Activated B cell treated with CpG ODN at 0.5 μM for 24 hours (primary cell): ENCODE measurements at regions not wholly inside any gene's neighbourhood (a gene's known extent, or its start where the extent isn't known, plus 50 kb on each side); places are given as distances from the start of the nearest gene placed in this dataset.

Experiments used
- ATAC-seq: fragments of 200-7000 bp; cut with Tn5 transposase; one replicate; pipeline ENCODE4 v1.10.0; 2021; ENCODE audit warnings: low read depth, mild to moderate bottlenecking, moderate library complexity
- CTCF ChIA-PET: fragments of 350-600 bp; sonication (Branson Sonifier 250); formaldehyde crosslinking; loops from one replicate; lab custom pipeline; 2021; ENCODE audit warnings: antibody characterized with exemption; lab: Charles Lee
- POLR2A ChIA-PET: fragments of 350-600 bp; sonication (Branson Sonifier 250); formaldehyde crosslinking; loops from one replicate; lab custom pipeline; 2021; ENCODE audit warnings: antibody characterized with exemption; lab: Charles Lee
- DNase-seq: peaks from one replicate; pipeline ENCODE4 v3.0.0; 2022
- H3K27ac Mint-ChIP-seq: one replicate; pipeline ENCODE4 v1.8.0; 2020; ENCODE audit warnings: mixed read lengths
- H3K27me3 Mint-ChIP-seq: one replicate; pipeline ENCODE4 v1.8.0; 2021; ENCODE audit warnings: mixed read lengths
- H3K36me3 Mint-ChIP-seq: one replicate; pipeline ENCODE4 v1.8.0; 2021; ENCODE audit warnings: low read depth, mixed read lengths
- H3K4me1 Mint-ChIP-seq: one replicate; pipeline ENCODE4 v1.8.0; 2021; ENCODE audit warnings: mixed read lengths
- H3K4me3 Mint-ChIP-seq: one replicate; pipeline ENCODE4 v1.8.0; 2020; ENCODE audit warnings: mild to moderate bottlenecking, mixed read lengths
- H3K9me3 Mint-ChIP-seq: one replicate; pipeline ENCODE4 v1.8.0; 2020; ENCODE audit warnings: mixed read lengths
- intact Hi-C: fragments of 100-400 bp; cut with micrococcal nuclease; formaldehyde crosslinking; loops from one replicate; pipeline ENCODE4 v1.15.1; 2024
- TF ChIP-seq, protein P1 (sequence below): fragments of 200-600 bp; IDR thresholded peaks from one replicate; pipeline ENCODE4 v1.8.0; 2022; ENCODE audit warnings: antibody characterized with exemption, mild to moderate bottlenecking

DNA sequence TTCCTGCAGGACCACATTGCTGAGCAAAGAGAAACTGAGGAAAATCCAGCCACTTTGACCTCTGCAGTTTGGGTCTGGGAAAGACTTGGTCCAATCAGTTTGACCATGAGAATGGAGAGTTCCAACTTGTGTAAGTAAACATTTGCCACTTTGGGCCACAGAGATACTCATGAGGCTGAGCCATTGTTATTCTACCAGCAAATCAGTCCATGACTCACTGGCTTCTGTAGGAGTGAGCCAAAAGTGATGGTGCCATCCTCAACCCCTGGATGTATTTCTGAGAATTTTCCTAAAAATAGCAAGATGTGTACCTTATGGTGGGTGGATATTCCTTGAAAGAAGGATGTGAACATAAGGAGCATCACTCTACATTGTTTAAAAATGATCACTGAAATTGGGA is 192.9 kb upstream of the OR4E1 start:
- intact Hi-C loops: no loop called here
- POLR2A ChIA-PET: no interaction called here
- no peak for DNase-seq
- no peak for ATAC-seq
- no peak overlapping the region for H3K27ac Mint-ChIP-seq
- CTCF ChIA-PET: interaction anchor here (0.7 kb wide), 1 partner anchor 13 kb away, joined by 3 read pairs; no protein-coding TSS in a partner anchor
- peaks cover 23% of the 10 kb centered on the region for H3K27me3 Mint-ChIP-seq
- no peak overlapping the region for H3K4me3 Mint-ChIP-seq
- TF ChIP-seq, protein P1, sequence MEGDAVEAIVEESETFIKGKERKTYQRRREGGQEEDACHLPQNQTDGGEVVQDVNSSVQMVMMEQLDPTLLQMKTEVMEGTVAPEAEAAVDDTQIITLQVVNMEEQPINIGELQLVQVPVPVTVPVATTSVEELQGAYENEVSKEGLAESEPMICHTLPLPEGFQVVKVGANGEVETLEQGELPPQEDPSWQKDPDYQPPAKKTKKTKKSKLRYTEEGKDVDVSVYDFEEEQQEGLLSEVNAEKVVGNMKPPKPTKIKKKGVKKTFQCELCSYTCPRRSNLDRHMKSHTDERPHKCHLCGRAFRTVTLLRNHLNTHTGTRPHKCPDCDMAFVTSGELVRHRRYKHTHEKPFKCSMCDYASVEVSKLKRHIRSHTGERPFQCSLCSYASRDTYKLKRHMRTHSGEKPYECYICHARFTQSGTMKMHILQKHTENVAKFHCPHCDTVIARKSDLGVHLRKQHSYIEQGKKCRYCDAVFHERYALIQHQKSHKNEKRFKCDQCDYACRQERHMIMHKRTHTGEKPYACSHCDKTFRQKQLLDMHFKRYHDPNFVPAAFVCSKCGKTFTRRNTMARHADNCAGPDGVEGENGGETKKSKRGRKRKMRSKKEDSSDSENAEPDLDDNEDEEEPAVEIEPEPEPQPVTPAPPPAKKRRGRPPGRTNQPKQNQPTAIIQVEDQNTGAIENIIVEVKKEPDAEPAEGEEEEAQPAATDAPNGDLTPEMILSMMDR: no peak
- H3K9me3 Mint-ChIP-seq: no peaks in the 10 kb centered on the region
- no peaks in the 10 kb centered on the region for H3K36me3 Mint-ChIP-seq
- H3K4me1 Mint-ChIP-seq: no peaks in the 10 kb centered on the region

DNA sequence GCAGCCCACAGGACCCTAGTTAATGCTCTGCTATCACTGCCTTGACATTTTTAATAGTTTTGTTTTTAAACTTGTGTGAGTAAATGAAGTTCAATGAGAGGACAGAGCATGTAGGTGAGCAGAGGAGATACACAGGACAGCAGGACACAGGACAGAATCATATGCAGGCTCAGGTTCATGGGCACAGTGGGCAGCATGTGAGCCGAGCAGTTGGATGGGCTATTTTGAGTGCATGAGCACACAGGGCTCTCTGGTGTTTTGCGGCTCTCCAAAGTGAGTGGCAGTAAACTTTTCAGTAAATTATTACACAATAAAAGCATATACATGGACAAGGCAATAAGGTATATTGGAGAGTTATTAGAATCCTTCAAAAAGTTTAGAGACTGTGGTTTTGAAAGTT is 189.7 kb upstream of the OR4E1 start:
- H3K4me3 Mint-ChIP-seq: no peak overlapping the region
- no peak overlapping the region for H3K27ac Mint-ChIP-seq

DNA sequence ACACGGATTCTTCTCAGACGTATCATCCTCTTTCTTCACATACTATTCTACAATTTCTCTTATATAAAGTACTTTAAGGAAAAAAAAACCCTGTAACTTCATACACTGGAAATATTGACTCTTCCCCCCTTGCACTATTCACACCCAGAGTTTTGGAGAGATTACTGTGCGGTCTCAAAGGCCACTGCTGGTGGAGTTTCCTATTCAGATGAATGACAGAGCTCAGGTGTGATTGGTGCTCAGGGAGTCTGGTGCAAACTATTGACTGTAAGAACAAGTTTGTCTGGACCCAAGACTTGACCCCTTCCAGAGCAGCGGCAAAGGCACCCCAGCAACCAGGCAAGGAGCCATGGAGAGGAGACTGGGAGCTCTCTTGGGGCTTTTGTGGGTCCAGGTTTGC is 187.5 kb upstream of the OR4E1 start:
- TF ChIP-seq, protein P1: no peak
- ATAC-seq (no peak), DNase-seq (no peak)
- H3K4me1 Mint-ChIP-seq: no peaks in the 10 kb centered on the region
- POLR2A ChIA-PET: no interaction called here
- no peak overlapping the region for H3K27ac Mint-ChIP-seq
- no peaks in the 10 kb centered on the region for H3K9me3 Mint-ChIP-seq
- intact Hi-C loops: no loop called here
- no peaks in the 10 kb centered on the region for H3K36me3 Mint-ChIP-seq
- CTCF ChIA-PET: interaction anchor here (0.6 to 1.4 kb wide), 2 partner anchors 9 to 117 kb away, joined by 3 to 4 read pairs; no protein-coding TSS in a partner anchor
- peaks cover 29% of the 10 kb centered on the region for H3K27me3 Mint-ChIP-seq
- H3K4me3 Mint-ChIP-seq: no peak overlapping the region

More for the DNA sequence above, 189.7 kb upstream of the OR4E1 start:
- POLR2A ChIA-PET: no interaction called here
- ATAC-seq (no peak), DNase-seq (no peak)
- CTCF ChIA-PET: no interaction called here
- Mint-ChIP-seq H3K36me3 (no peaks in the 10 kb centered on the region), H3K9me3 (no peaks in the 10 kb centered on the region), H3K4me1 (no peaks in the 10 kb centered on the region), H3K27me3 (peaks cover 28% of the 10 kb centered on the region)
- intact Hi-C loops: no loop called here
- TF ChIP-seq, protein P1: no peak

DNA sequence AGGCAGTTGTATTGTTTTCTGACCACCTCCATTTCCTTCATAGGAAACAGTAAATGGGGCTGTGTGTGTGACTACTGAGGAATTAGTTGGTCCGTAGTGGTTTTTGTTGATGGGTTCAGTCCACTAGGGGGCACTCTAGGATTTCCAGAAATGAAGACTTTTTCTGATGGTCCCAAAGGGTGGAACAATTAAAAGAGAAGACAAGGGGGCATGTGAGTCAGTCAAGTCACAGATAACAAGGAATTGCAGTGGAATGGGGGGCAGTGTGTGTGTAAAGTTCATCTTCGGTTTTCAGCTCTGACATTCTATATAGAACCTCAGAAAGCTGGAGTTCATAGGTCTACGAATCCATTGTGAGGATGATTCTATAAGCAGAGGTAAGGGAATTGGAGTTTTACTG is 186.6 kb upstream of the OR4E1 start:
- Mint-ChIP-seq H3K4me3 (no peak overlapping the region), H3K27ac (no peak overlapping the region), H3K36me3 (no peaks in the 10 kb centered on the region), H3K9me3 (no peaks in the 10 kb centered on the region), H3K27me3 (peaks cover 26% of the 10 kb centered on the region), H3K4me1 (no peaks in the 10 kb centered on the region)
- intact Hi-C loops: no loop called here
- POLR2A ChIA-PET: no interaction called here
- ATAC-seq (no peak), DNase-seq (no peak)
- CTCF ChIA-PET: interaction anchor here (1.4 kb wide), 1 partner anchor 8 kb away, joined by 4 read pairs; no protein-coding TSS in a partner anchor
- TF ChIP-seq, protein P1: no peak

DNA sequence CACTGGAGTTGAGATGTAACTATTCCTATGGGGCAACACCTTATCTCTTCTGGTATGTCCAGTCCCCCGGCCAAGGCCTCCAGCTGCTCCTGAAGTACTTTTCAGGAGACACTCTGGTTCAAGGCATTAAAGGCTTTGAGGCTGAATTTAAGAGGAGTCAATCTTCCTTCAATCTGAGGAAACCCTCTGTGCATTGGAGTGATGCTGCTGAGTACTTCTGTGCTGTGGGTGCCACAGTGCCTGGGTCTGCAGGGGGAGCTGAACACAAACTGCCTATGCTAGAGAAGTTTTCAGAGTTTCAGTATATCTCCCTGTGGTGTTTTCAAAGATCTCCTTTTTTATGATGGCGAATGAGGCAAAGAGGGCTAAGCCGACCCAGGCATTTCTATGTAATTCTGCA is 179.2 kb upstream of the OR4E1 start:
- ChIA-PET CTCF (interaction anchor here (1.1 to 1.3 kb wide), 4 partner anchors 12 to 28 kb away, joined by 3 to 5 read pairs (median 3); no protein-coding TSS in a partner anchor), POLR2A (no interaction called here)
- Mint-ChIP-seq H3K27me3 (peaks cover 23% of the 10 kb centered on the region), H3K27ac (no peak overlapping the region), H3K9me3 (no peaks in the 10 kb centered on the region), H3K4me1 (no peaks in the 10 kb centered on the region), H3K4me3 (no peak overlapping the region), H3K36me3 (no peaks in the 10 kb centered on the region)
- TF ChIP-seq, protein P1: no peak
- no peak for ATAC-seq
- intact Hi-C loops: no loop called here
- DNase-seq: no peak
